ENCODE measurements at regions not wholly inside any gene's neighbourhood (a gene's known extent, or its start where the extent isn't known, plus 50 kb on each side); places are given as distances from the start of the nearest gene placed in this dataset.

DNA sequence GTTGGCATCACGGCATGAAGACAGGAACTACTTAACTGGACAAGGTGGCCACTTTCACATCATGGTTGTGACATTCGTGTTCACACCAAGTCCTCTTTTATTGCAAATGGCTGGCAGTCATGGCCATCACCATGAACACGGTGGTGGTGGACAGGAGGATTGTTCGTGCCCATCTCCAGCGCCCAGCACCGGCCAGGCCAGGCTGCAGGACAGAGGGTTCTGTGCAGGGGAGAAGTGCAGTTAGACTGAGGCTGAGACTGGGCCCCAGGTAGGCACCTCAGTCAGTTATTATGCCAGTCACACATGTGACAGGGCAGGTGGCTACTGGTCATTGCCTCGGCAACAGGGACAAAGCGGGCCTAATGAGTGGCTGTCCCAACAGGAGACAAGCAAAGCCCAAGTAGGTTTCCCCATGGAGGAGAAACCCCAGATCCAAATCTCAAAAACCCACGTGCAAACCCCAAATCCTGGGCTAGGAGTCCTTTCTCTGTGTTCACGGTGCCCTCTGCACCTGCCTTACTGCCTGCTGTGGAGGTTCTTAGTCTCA, 468.1 kb upstream of the MYT1L start:
- Histone ChIP-seq H3K4me3 (ENCODE audit: low read depth in 1 of 3, low read length in 3 of 3) (no peak overlapping the region), H3K27ac (ENCODE audit: low read depth in 1 of 2, low read length in 2 of 2) (no peak overlapping the region), H3K9ac (ENCODE audit: low read depth in 1 of 2, low read length in 2 of 2) (no peak overlapping the region), H3K4me1 (ENCODE audit: control insufficient read depth in 4 of 4, insufficient read depth in 4 of 4, low read length in 3 of 4) (no peaks in the 10 kb centered on the region), H3K9me3 (ENCODE audit: control insufficient read depth in 4 of 4, low read length in 3 of 4) (no peaks in the 10 kb centered on the region), H3K36me3 (ENCODE audit: control insufficient read depth in 4 of 4, insufficient read depth in 3 of 4, low read depth in 1 of 4, low read length in 3 of 4) (no peaks in the 10 kb centered on the region), H3K27me3 (ENCODE audit: control insufficient read depth in 4 of 4, insufficient read depth in 4 of 4, low read length in 3 of 4) (no peaks in the 10 kb centered on the region)
- DNase-seq (ENCODE audit: low spot score) = no peak
- TF ChIP-seq, protein P1, sequence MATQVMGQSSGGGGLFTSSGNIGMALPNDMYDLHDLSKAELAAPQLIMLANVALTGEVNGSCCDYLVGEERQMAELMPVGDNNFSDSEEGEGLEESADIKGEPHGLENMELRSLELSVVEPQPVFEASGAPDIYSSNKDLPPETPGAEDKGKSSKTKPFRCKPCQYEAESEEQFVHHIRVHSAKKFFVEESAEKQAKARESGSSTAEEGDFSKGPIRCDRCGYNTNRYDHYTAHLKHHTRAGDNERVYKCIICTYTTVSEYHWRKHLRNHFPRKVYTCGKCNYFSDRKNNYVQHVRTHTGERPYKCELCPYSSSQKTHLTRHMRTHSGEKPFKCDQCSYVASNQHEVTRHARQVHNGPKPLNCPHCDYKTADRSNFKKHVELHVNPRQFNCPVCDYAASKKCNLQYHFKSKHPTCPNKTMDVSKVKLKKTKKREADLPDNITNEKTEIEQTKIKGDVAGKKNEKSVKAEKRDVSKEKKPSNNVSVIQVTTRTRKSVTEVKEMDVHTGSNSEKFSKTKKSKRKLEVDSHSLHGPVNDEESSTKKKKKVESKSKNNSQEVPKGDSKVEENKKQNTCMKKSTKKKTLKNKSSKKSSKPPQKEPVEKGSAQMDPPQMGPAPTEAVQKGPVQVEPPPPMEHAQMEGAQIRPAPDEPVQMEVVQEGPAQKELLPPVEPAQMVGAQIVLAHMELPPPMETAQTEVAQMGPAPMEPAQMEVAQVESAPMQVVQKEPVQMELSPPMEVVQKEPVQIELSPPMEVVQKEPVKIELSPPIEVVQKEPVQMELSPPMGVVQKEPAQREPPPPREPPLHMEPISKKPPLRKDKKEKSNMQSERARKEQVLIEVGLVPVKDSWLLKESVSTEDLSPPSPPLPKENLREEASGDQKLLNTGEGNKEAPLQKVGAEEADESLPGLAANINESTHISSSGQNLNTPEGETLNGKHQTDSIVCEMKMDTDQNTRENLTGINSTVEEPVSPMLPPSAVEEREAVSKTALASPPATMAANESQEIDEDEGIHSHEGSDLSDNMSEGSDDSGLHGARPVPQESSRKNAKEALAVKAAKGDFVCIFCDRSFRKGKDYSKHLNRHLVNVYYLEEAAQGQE (IDR thresholded peaks at IDR 0.05) = no peak
- TF ChIP-seq JUND (IDR thresholded peaks at IDR 0.05) = no peak
- WGBS = 77% methylated on average over 10 of the region's 10 CpGs

DNA sequence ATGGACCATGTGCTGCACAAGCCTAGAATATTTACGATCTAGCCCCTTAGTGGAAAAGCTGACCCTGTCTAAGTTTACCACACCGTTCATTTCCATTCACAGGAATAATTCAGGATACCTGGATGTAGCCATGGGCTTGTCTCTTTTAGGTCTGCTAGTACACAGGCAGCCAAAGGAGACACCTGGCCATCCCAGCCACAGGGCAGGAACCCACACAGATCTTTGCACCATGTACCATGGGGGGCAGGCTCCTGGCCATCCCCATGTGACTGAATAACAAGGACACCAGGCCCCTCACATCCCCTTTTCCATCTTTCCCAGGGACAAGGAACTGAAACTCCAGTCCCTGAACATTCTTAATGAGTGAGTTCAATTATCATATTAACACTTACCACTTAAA, 467.3 kb upstream of the MYT1L start:
- H3K36me3 ChIP-seq (ENCODE audit: control insufficient read depth in 4 of 4, insufficient read depth in 3 of 4, low read depth in 1 of 4, low read length in 3 of 4) = no peaks in the 10 kb centered on the region
- no peaks in the 10 kb centered on the region for H3K27me3 ChIP-seq (ENCODE audit: control insufficient read depth in 4 of 4, insufficient read depth in 4 of 4, low read length in 3 of 4)
- no peak overlapping the region for H3K9ac ChIP-seq (ENCODE audit: low read depth in 1 of 2, low read length in 2 of 2)
- 86% methylated on average over 2 of the region's 2 CpGs for WGBS
- H3K27ac ChIP-seq (ENCODE audit: low read depth in 1 of 2, low read length in 2 of 2) = no peak overlapping the region
- no peak for TF ChIP-seq TAF1 (conservative IDR thresholded peaks at IDR 0.05)
- TF ChIP-seq, protein P2, sequence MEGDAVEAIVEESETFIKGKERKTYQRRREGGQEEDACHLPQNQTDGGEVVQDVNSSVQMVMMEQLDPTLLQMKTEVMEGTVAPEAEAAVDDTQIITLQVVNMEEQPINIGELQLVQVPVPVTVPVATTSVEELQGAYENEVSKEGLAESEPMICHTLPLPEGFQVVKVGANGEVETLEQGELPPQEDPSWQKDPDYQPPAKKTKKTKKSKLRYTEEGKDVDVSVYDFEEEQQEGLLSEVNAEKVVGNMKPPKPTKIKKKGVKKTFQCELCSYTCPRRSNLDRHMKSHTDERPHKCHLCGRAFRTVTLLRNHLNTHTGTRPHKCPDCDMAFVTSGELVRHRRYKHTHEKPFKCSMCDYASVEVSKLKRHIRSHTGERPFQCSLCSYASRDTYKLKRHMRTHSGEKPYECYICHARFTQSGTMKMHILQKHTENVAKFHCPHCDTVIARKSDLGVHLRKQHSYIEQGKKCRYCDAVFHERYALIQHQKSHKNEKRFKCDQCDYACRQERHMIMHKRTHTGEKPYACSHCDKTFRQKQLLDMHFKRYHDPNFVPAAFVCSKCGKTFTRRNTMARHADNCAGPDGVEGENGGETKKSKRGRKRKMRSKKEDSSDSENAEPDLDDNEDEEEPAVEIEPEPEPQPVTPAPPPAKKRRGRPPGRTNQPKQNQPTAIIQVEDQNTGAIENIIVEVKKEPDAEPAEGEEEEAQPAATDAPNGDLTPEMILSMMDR (IDR thresholded peaks at IDR 0.05; ENCODE audit: low read depth, low read length, missing input control) = no peak
- TF ChIP-seq FOXA2 (IDR thresholded peaks at IDR 0.05) = no peak
- TF ChIP-seq YY1 (IDR thresholded peaks at IDR 0.05) = no peak
- no peak for TF ChIP-seq JUND (IDR thresholded peaks at IDR 0.05)
- no peak for TF ChIP-seq GABPA (IDR thresholded peaks at IDR 0.05 in 1 of 2, conservative IDR thresholded peaks at IDR 0.05 in 1 of 2)
- no peak for TF ChIP-seq RAD21 (IDR thresholded peaks at IDR 0.05)
- no peak for TF ChIP-seq FOXA1 (IDR thresholded peaks at IDR 0.05)
- H3K4me1 ChIP-seq (ENCODE audit: control insufficient read depth in 4 of 4, insufficient read depth in 4 of 4, low read length in 3 of 4) = no peaks in the 10 kb centered on the region
- peak; percentile 21 for DNase-seq (ENCODE audit: low spot score)
- no peak overlapping the region for H3K4me3 ChIP-seq (ENCODE audit: low read depth in 1 of 3, low read length in 3 of 3)
- no peaks in the 10 kb centered on the region for H3K9me3 ChIP-seq (ENCODE audit: control insufficient read depth in 4 of 4, low read length in 3 of 4)

DNA sequence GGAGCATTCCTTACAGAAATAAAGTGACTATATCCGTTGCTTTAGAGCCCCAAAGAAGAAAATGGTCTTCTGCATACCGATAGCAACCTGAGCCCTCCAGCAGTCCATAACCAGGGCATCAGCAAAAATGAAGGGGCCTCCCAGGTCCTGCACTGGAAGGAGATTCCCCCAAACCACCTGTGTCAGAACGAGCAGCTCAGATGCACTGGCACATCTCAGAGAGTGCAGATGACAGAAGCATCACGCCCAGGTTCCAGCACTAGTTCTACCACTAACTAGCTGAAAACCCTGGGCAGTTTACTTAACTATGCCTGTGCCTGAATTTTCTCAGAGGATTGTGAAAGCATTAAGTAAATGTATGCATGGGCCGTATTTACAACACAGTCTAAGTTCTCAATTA, 466.7 kb upstream of the MYT1L start:
- no peak overlapping the region for H3K9ac ChIP-seq (ENCODE audit: low read depth in 1 of 2, low read length in 2 of 2)
- no peak overlapping the region for H3K4me3 ChIP-seq (ENCODE audit: low read depth in 1 of 3, low read length in 3 of 3)
- DNase-seq (ENCODE audit: low spot score) = peak; percentile 2
- WGBS = 74% methylated on average over 5 of the region's 5 CpGs
- no peaks in the 10 kb centered on the region for H3K4me1 ChIP-seq (ENCODE audit: control insufficient read depth in 4 of 4, insufficient read depth in 4 of 4, low read length in 3 of 4)
- no peak overlapping the region for H3K27ac ChIP-seq (ENCODE audit: low read depth in 1 of 2, low read length in 2 of 2)
- no peaks in the 10 kb centered on the region for H3K9me3 ChIP-seq (ENCODE audit: control insufficient read depth in 4 of 4, low read length in 3 of 4)
- no peaks in the 10 kb centered on the region for H3K36me3 ChIP-seq (ENCODE audit: control insufficient read depth in 4 of 4, insufficient read depth in 3 of 4, low read depth in 1 of 4, low read length in 3 of 4)
- H3K27me3 ChIP-seq (ENCODE audit: control insufficient read depth in 4 of 4, insufficient read depth in 4 of 4, low read length in 3 of 4) = no peaks in the 10 kb centered on the region
- TF ChIP-seq HNF4A (conservative IDR thresholded peaks at IDR 0.05) = no peak
- TF ChIP-seq NR2F2 (IDR thresholded peaks at IDR 0.05) = no peak
- TF ChIP-seq YY1 (IDR thresholded peaks at IDR 0.05) = no peak
- TF ChIP-seq RXRA (IDR thresholded peaks at IDR 0.05) = no peak
- TF ChIP-seq, protein P2 (IDR thresholded peaks at IDR 0.05; ENCODE audit: low read depth, low read length, missing input control) = no peak
- no peak for TF ChIP-seq SP1 (IDR thresholded peaks at IDR 0.05)
- no peak for TF ChIP-seq JUND (IDR thresholded peaks at IDR 0.05)
- TF ChIP-seq RAD21 (IDR thresholded peaks at IDR 0.05) = no peak
- TF ChIP-seq FOXA2 (IDR thresholded peaks at IDR 0.05) = no peak
- TF ChIP-seq, protein P3, sequence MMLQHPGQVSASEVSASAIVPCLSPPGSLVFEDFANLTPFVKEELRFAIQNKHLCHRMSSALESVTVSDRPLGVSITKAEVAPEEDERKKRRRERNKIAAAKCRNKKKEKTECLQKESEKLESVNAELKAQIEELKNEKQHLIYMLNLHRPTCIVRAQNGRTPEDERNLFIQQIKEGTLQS (IDR thresholded peaks at IDR 0.05) = no peak
- no peak for TF ChIP-seq GABPA (IDR thresholded peaks at IDR 0.05 in 1 of 2, conservative IDR thresholded peaks at IDR 0.05 in 1 of 2)
- TF ChIP-seq EGR1 (IDR thresholded peaks at IDR 0.05; ENCODE audit: low read depth in 2 of 2) = no peak
- TF ChIP-seq, protein P4, sequence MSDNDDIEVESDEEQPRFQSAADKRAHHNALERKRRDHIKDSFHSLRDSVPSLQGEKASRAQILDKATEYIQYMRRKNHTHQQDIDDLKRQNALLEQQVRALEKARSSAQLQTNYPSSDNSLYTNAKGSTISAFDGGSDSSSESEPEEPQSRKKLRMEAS (IDR thresholded peaks at IDR 0.05) = no peak
- no peak for TF ChIP-seq FOXA1 (IDR thresholded peaks at IDR 0.05)
- no peak for TF ChIP-seq TAF1 (conservative IDR thresholded peaks at IDR 0.05)
- TF ChIP-seq HNF4G (IDR thresholded peaks at IDR 0.05) = no peak
- TF ChIP-seq, protein P5, sequence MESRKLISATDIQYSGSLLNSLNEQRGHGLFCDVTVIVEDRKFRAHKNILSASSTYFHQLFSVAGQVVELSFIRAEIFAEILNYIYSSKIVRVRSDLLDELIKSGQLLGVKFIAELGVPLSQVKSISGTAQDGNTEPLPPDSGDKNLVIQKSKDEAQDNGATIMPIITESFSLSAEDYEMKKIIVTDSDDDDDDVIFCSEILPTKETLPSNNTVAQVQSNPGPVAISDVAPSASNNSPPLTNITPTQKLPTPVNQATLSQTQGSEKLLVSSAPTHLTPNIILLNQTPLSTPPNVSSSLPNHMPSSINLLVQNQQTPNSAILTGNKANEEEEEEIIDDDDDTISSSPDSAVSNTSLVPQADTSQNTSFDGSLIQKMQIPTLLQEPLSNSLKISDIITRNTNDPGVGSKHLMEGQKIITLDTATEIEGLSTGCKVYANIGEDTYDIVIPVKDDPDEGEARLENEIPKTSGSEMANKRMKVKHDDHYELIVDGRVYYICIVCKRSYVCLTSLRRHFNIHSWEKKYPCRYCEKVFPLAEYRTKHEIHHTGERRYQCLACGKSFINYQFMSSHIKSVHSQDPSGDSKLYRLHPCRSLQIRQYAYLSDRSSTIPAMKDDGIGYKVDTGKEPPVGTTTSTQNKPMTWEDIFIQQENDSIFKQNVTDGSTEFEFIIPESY (IDR thresholded peaks at IDR 0.05) = no peak

Measured in liver (tissue), 8 donors.